Naive thymus-derived CD8-positive, alpha-beta T cell (primary cell): ENCODE measurements at regions not wholly inside any gene's neighbourhood (a gene's known extent, or its start where the extent isn't known, plus 50 kb on each side); places are given as distances from the start of the nearest gene placed in this dataset.

ENCODE experiments used
- ATAC-seq, 2 donors: fragments of 150-1000 bp; cut with Tn5 transposase in 1 of 2; sonication (Bioruptor Pico), chemical (Tn5 transposase) in 1 of 2; 1 replicate in 1 of 2; 2 replicates in 1 of 2; pipeline ENCODE4 v1.10.0; 2021; ENCODE audit warnings: mild to moderate bottlenecking in 2 of 2, moderate library complexity in 2 of 2
- POLR2A ChIA-PET: fragments of 350-600 bp; sonication (Branson Sonifier 250); formaldehyde crosslinking; loops from one replicate; lab custom pipeline; 2021; ENCODE audit warnings: antibody characterized with exemption; lab: Charles Lee
- DNase-seq, 10 donors: peaks; one replicate each; pipeline versions ENCODE4 v3.0.0 to v3.0.0-alpha.2; 2020 to 2022
- H3K27ac Mint-ChIP-seq, 10 donors: one replicate each; pipeline ENCODE4 v1.8.0; 2020 to 2022; ENCODE audit warnings: mild to moderate bottlenecking in 10 of 10, mixed read lengths in 10 of 10, moderate library complexity in 4 of 10, inconsistent platforms in 1 of 10
- H3K27me3 Mint-ChIP-seq, 5 donors: one replicate each; pipeline ENCODE4 v1.8.0; 2021 to 2022; ENCODE audit warnings: mixed read lengths in 5 of 5
- H3K36me3 Mint-ChIP-seq, 3 donors: one replicate each; pipeline ENCODE4 v1.8.0; 2020 to 2022; ENCODE audit warnings: mixed read lengths in 3 of 3, mild to moderate bottlenecking in 2 of 3, inconsistent platforms in 1 of 3
- H3K4me1 Mint-ChIP-seq, 4 donors: one replicate each; pipeline ENCODE4 v1.8.0; 2021 to 2022; ENCODE audit warnings: mixed read lengths in 4 of 4
- H3K4me3 Mint-ChIP-seq, 10 donors: one replicate each; pipeline ENCODE4 v1.8.0; 2020 to 2022; ENCODE audit warnings: mild to moderate bottlenecking in 10 of 10, mixed read lengths in 10 of 10, moderate library complexity in 6 of 10, inconsistent platforms in 1 of 10
- H3K9me3 Mint-ChIP-seq, 9 donors: one replicate each; pipeline ENCODE4 v1.8.0; 2020 to 2022; ENCODE audit warnings: mixed read lengths in 9 of 9, mild to moderate bottlenecking in 3 of 9, inconsistent platforms in 1 of 9, moderate library complexity in 1 of 9

- peaks cover 14 to 49% (median 23%) of the 10 kb centered on the region in 9 donors for H3K9me3 Mint-ChIP-seq
- no peaks in the 10 kb centered on the region for H3K27me3 Mint-ChIP-seq
- no peak overlapping the region for H3K27ac Mint-ChIP-seq
- ATAC-seq (no peak), DNase-seq (no peak)
- H3K4me3 Mint-ChIP-seq = no peak overlapping the region
- peaks cover 0 to 5% (median 0%) of the 10 kb centered on the region in 3 donors for H3K36me3 Mint-ChIP-seq
- H3K4me1 Mint-ChIP-seq = no peaks in the 10 kb centered on the region
- POLR2A ChIA-PET = no interaction called here
Observed at GRCh38 chr6:62640749-62641148, 354.7 kb upstream of the KHDRBS2 start.

- peaks cover 0 to 18% (median 4%) of the 10 kb centered on the region in 9 donors for H3K9me3 Mint-ChIP-seq
- H3K4me1 Mint-ChIP-seq = no peaks in the 10 kb centered on the region
- no peak overlapping the region for H3K4me3 Mint-ChIP-seq
- peaks cover 0 to 4% (median 0%) of the 10 kb centered on the region in 3 donors for H3K36me3 Mint-ChIP-seq
- POLR2A ChIA-PET = no interaction called here
- no peak overlapping the region for H3K27ac Mint-ChIP-seq
- H3K27me3 Mint-ChIP-seq = no peaks in the 10 kb centered on the region
- DNase-seq (no peak), ATAC-seq (no peak)
Observed at GRCh38 chr6:62626661-62627060, 340.6 kb upstream of the KHDRBS2 start.

GRCh38 chr6:62623846-62624532, 338.0 kb upstream of the KHDRBS2 start:
- Mint-ChIP-seq H3K4me1 (no peaks in the 10 kb centered on the region), H3K9me3 (peaks cover 0 to 14% (median 2%) of the 10 kb centered on the region in 9 donors), H3K27ac (no peak overlapping the region), H3K36me3 (no peaks in the 10 kb centered on the region), H3K4me3 (no peak overlapping the region), H3K27me3 (no peaks in the 10 kb centered on the region)
- no peak for DNase-seq
- ATAC-seq = no peak
- POLR2A ChIA-PET = interaction anchor here (0.6 kb wide), 1 partner anchor 352 kb away, joined by 3 read pairs; no protein-coding TSS in a partner anchor

GRCh38 chr6:62615366-62616015, 329.5 kb upstream of the KHDRBS2 start:
- peaks cover 0 to 54% (median 17%) of the 10 kb centered on the region in 9 donors for H3K9me3 Mint-ChIP-seq
- POLR2A ChIA-PET = no interaction called here
- no peak for DNase-seq
- H3K27ac Mint-ChIP-seq = no peak overlapping the region
- no peak for ATAC-seq
- H3K36me3 Mint-ChIP-seq = no peaks in the 10 kb centered on the region
- H3K27me3 Mint-ChIP-seq = no peaks in the 10 kb centered on the region
- no peak overlapping the region for H3K4me3 Mint-ChIP-seq
- no peaks in the 10 kb centered on the region for H3K4me1 Mint-ChIP-seq

- Mint-ChIP-seq H3K27me3 (no peaks in the 10 kb centered on the region), H3K36me3 (no peaks in the 10 kb centered on the region), H3K4me3 (no peak overlapping the region), H3K9me3 (peaks cover under 1 to 60% (median 22%) of the 10 kb centered on the region in 9 donors), H3K4me1 (no peaks in the 10 kb centered on the region), H3K27ac (no peak overlapping the region)
- DNase-seq = no peak
- no peak for ATAC-seq
- POLR2A ChIA-PET = no interaction called here
Observed at GRCh38 chr6:62614442-62614841, 328.4 kb upstream of the KHDRBS2 start.

DNA sequence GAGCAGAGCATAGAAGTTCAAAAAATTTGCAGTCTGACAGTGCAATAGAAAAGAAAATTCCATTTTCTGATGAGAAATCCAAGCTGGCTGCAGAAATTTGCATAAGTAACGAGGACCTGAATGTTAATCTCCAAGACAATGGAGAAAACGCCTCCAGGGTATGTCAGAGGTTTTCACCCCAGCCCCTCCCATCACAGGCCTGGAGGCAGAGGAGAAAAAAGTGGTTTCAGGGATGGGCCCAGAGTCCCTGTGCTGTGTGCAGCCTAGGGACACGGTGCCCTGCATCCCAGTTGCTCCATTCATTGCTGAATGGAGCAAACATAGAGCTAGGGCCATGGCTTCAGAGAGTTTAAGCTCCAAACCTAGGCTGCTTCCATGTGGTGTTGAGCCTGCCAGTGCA, 327.9 kb upstream of the KHDRBS2 start:
- DNase-seq (no peak), ATAC-seq (no peak)
- Mint-ChIP-seq H3K27ac (no peak overlapping the region), H3K27me3 (no peaks in the 10 kb centered on the region), H3K4me3 (no peak overlapping the region), H3K4me1 (no peaks in the 10 kb centered on the region), H3K9me3 (peaks cover 4 to 60% (median 25%) of the 10 kb centered on the region in 9 donors), H3K36me3 (no peaks in the 10 kb centered on the region)
- POLR2A ChIA-PET = no interaction called here

GRCh38 chr6:62612471-62612870, 326.4 kb upstream of the KHDRBS2 start:
- Mint-ChIP-seq H3K27ac (no peak overlapping the region), H3K9me3 (peaks cover 4 to 54% (median 25%) of the 10 kb centered on the region in 9 donors), H3K4me3 (no peak overlapping the region), H3K27me3 (no peaks in the 10 kb centered on the region), H3K36me3 (no peaks in the 10 kb centered on the region), H3K4me1 (no peaks in the 10 kb centered on the region)
- POLR2A ChIA-PET = no interaction called here
- no peak for ATAC-seq
- no peak for DNase-seq

- Mint-ChIP-seq H3K9me3 (peaks cover 0 to 20% (median 3%) of the 10 kb centered on the region in 9 donors), H3K4me1 (peaks cover 0 to 9% (median 0%) of the 10 kb centered on the region in 4 donors), H3K36me3 (peaks cover 0 to 3% (median 0%) of the 10 kb centered on the region in 3 donors), H3K4me3 (no peak overlapping the region), H3K27me3 (no peaks in the 10 kb centered on the region), H3K27ac (no peak overlapping the region)
- POLR2A ChIA-PET = no interaction called here
- no peak for DNase-seq
- ATAC-seq = no peak
Observed at GRCh38 chr6:62570372-62570771, 284.3 kb upstream of the KHDRBS2 start.

GRCh38 chr6:62541502-62541901, 255.5 kb upstream of the KHDRBS2 start:
- ATAC-seq (no peak), DNase-seq (no peak)
- Mint-ChIP-seq H3K9me3 (peaks cover 0 to 28% (median 3%) of the 10 kb centered on the region in 9 donors), H3K4me3 (no peak overlapping the region), H3K27me3 (no peaks in the 10 kb centered on the region), H3K27ac (no peak overlapping the region), H3K4me1 (no peaks in the 10 kb centered on the region), H3K36me3 (peaks cover 0 to 3% (median 0%) of the 10 kb centered on the region in 3 donors)
- POLR2A ChIA-PET = no interaction called here

- H3K36me3 Mint-ChIP-seq = peaks cover 0 to 4% (median 0%) of the 10 kb centered on the region in 3 donors
- no peak overlapping the region for H3K4me3 Mint-ChIP-seq
- DNase-seq (no peak), ATAC-seq (no peak)
- no peak overlapping the region for H3K27ac Mint-ChIP-seq
- peaks cover 0 to 28% (median 16%) of the 10 kb centered on the region in 9 donors for H3K9me3 Mint-ChIP-seq
- no peaks in the 10 kb centered on the region for H3K27me3 Mint-ChIP-seq
- no peaks in the 10 kb centered on the region for H3K4me1 Mint-ChIP-seq
- POLR2A ChIA-PET = no interaction called here
Observed at GRCh38 chr6:62530985-62531384, 245.0 kb upstream of the KHDRBS2 start.

GRCh38 chr6:62528894-62529526, 243.0 kb upstream of the KHDRBS2 start:
- Mint-ChIP-seq H3K4me3 (no peak overlapping the region), H3K27me3 (no peaks in the 10 kb centered on the region), H3K36me3 (peaks cover 0 to 4% (median 0%) of the 10 kb centered on the region in 3 donors), H3K9me3 (peaks cover 0 to 26% (median 13%) of the 10 kb centered on the region in 9 donors), H3K4me1 (no peaks in the 10 kb centered on the region), H3K27ac (no peak overlapping the region)
- DNase-seq (no peak), ATAC-seq (no peak)
- POLR2A ChIA-PET = no interaction called here

GRCh38 chr6:62523630-62524029, 237.6 kb upstream of the KHDRBS2 start:
- ATAC-seq = no peak
- no peak overlapping the region for H3K4me3 Mint-ChIP-seq
- no peaks in the 10 kb centered on the region for H3K27me3 Mint-ChIP-seq
- peaks cover 0 to 21% (median 12%) of the 10 kb centered on the region in 9 donors for H3K9me3 Mint-ChIP-seq
- DNase-seq = no peak
- POLR2A ChIA-PET = no interaction called here
- no peaks in the 10 kb centered on the region for H3K4me1 Mint-ChIP-seq
- H3K27ac Mint-ChIP-seq = no peak overlapping the region
- peaks cover 0 to 4% (median 0%) of the 10 kb centered on the region in 3 donors for H3K36me3 Mint-ChIP-seq

- POLR2A ChIA-PET = no interaction called here
- Mint-ChIP-seq H3K27me3 (no peaks in the 10 kb centered on the region), H3K9me3 (peaks cover 0 to 7% (median 1%) of the 10 kb centered on the region in 9 donors), H3K36me3 (no peaks in the 10 kb centered on the region), H3K27ac (no peak overlapping the region), H3K4me1 (peaks cover 0 to 4% (median 0%) of the 10 kb centered on the region in 4 donors), H3K4me3 (no peak overlapping the region)
- no peak for ATAC-seq
- DNase-seq = no peak
Observed at GRCh38 chr6:62519574-62519973, 233.5 kb upstream of the KHDRBS2 start.
